K562 (cell line): ENCODE measurements at regions not wholly inside any gene's neighbourhood (a gene's known extent, or its start where the extent isn't known, plus 50 kb on each side); places are given as distances from the start of the nearest gene placed in this dataset.

Source experiments
- CC2D1A ChIP-seq: fragments of 450-650 bp; IDR thresholded peaks from 2 replicates; pipeline ENCODE4 v1.6.1; 2017; ENCODE audit warnings: mild to moderate bottlenecking
- CHD4 ChIP-seq: fragments of 200-600 bp; sonication (generic); IDR thresholded peaks from 3 replicates; pipeline ENCODE4 v1.6.1; 2012; ENCODE audit warnings: low read depth, mild to moderate bottlenecking, mixed read lengths, low read length, inconsistent platforms; ENCODE audit not compliant: insufficient read depth, insufficient replicate concordance, poor library complexity, severe bottlenecking
- FOXA1 ChIP-seq: fragments of 450-650 bp; IDR thresholded peaks from 2 replicates; pipeline ENCODE4 v1.6.1; 2016; ENCODE audit warnings: mild to moderate bottlenecking, borderline replicate concordance
- GATA2 ChIP-seq: sonication (generic); formaldehyde crosslinking; IDR thresholded peaks from 2 replicates; pipeline ENCODE4 v1.4.0; 2020; ENCODE audit warnings: mild to moderate bottlenecking, missing genetic modification reagents
- IRF2 ChIP-seq: sonication (generic); formaldehyde crosslinking; IDR thresholded peaks from 2 replicates; pipeline ENCODE4 v1.8.1; 2022; ENCODE audit warnings: mild to moderate bottlenecking, missing genetic modification reagents
- MYC ChIP-seq, 2 experiments: fragments of 250-450 bp in 1 of 2; sonication (Bioruptor Pico) in 1 of 2; IDR thresholded peaks; 2 replicates each; pipeline versions ENCODE4 v1.5.1 to v1.6.1; 2012 to 2021; ENCODE audit warnings: low read depth in 2 of 2, borderline replicate concordance in 1 of 2, improper control_type of control experiment in 1 of 2, low read length in 1 of 2, mild to moderate bottlenecking in 1 of 2, moderate library complexity in 1 of 2
- NR3C1 ChIP-seq: sonication (generic); formaldehyde crosslinking; IDR thresholded peaks from 2 replicates; pipeline ENCODE4 v1.8.1; 2022; ENCODE audit warnings: missing genetic modification reagents
- NRF1 ChIP-seq, 2 experiments: fragments of 450-650 bp; IDR thresholded peaks in 1 of 2; conservative IDR thresholded peaks in 1 of 2; 2 replicates each; pipeline ENCODE4 v1.6.1; 2014; ENCODE audit warnings: mild to moderate bottlenecking in 2 of 2
- TFAP4 ChIP-seq: sonication (generic); formaldehyde crosslinking; IDR thresholded peaks from 2 replicates; pipeline ENCODE4 v1.8.0; 2022; ENCODE audit warnings: missing genetic modification reagents, mild to moderate bottlenecking, moderate library complexity, borderline replicate concordance
- THAP7 ChIP-seq: fragments of 250-450 bp; sonication (Bioruptor Pico); IDR thresholded peaks from 2 replicates; pipeline ENCODE4 v1.5.0; 2021
- USF1 ChIP-seq: sonication (generic); formaldehyde crosslinking; IDR thresholded peaks from 2 replicates; pipeline ENCODE4 v1.9.0; 2022; ENCODE audit warnings: mild to moderate bottlenecking, missing genetic modification reagents
- ZBTB17 ChIP-seq: fragments of 450-650 bp; formaldehyde crosslinking; IDR thresholded peaks from 2 replicates; pipeline ENCODE4 v1.4.0; 2020; ENCODE audit warnings: mild to moderate bottlenecking
- ZBTB40 ChIP-seq, 2 experiments: fragments of 450-650 bp in 1 of 2; sonication (generic) in 1 of 2; formaldehyde crosslinking in 1 of 2; IDR thresholded peaks; 2 replicates each; pipeline versions ENCODE4 v1.7.1 to v1.9.0; 2016 to 2022; ENCODE audit warnings: inconsistent platforms in 1 of 2, mild to moderate bottlenecking in 1 of 2, missing genetic modification reagents in 1 of 2
- ZNF280B ChIP-seq: fragments of 250-450 bp; sonication (Bioruptor Pico); IDR thresholded peaks from 2 replicates; pipeline ENCODE4 v1.5.1; 2021; ENCODE audit warnings: mild to moderate bottlenecking

GRCh38 chr10:33630761-33631160 is 296.3 kb upstream of the NRP1 start:
- TF ChIP-seq IRF2 (CRISPR knock-in tag) (no peak), ZBTB17 (CRISPR knock-in tag) (no peak), NR3C1 (no peak), THAP7 (CRISPR knock-in tag) (no peak), USF1 (CRISPR knock-in tag) (no peak), CHD4 (no peak), CC2D1A (no peak), FOXA1 (no peak), TFAP4 (no peak), MYC (IDR thresholded peaks at IDR 0.05; ENCODE audit: low read depth, low read length) (no peak), MYC (CRISPR knock-in tag; IDR thresholded peaks at IDR 0.05; ENCODE audit: borderline replicate concordance, low read depth) (no peak), ZBTB40 (IDR thresholded peaks at IDR 0.05) (no peak), ZBTB40 (CRISPR knock-in tag; IDR thresholded peaks at IDR 0.05) (no peak), ZNF280B (CRISPR knock-in tag) (no peak), NRF1 (conservative IDR thresholded peaks at IDR 0.05 in 1 of 2, IDR thresholded peaks at IDR 0.05 in 1 of 2) (no peak), GATA2 (no peak)
